ENCODE measurements at regions not wholly inside any gene's neighbourhood (a gene's known extent, or its start where the extent isn't known, plus 50 kb on each side); places are given as distances from the start of the nearest gene placed in this dataset.

- Histone ChIP-seq H3K79me1 (ENCODE audit: low read length) (no peaks in the 10 kb centered on the region), H3K23ac (ENCODE audit: low read length) (no peak overlapping the region), H3K79me2 (ENCODE audit: control insufficient read depth, insufficient read depth, low read length) (no peaks in the 10 kb centered on the region), H2BK120ac (ENCODE audit: low read depth, low read length) (no peak overlapping the region), H4K5ac (ENCODE audit: low read length) (no peak overlapping the region), H2BK5ac (ENCODE audit: low read length) (no peak overlapping the region), H2AK5ac (ENCODE audit: low read length) (no peak overlapping the region), H3K18ac (ENCODE audit: low read length) (no peak overlapping the region), H3K56ac (ENCODE audit: low read length) (no peak overlapping the region), H4K8ac (ENCODE audit: low read depth, low read length) (no peak overlapping the region), H3K36me3 (ENCODE audit: control insufficient read depth, insufficient read depth, low read length) (no peaks in the 10 kb centered on the region), H3K4me1 (ENCODE audit: control insufficient read depth, low read depth, low read length) (no peaks in the 10 kb centered on the region), H3K27ac (ENCODE audit: low read depth, low read length) (no peak overlapping the region), H3K4me3 (ENCODE audit: low read length) (no peak overlapping the region), H2BK15ac (replicated peaks; ENCODE audit: low read depth) (no peak overlapping the region), H3K4ac (ENCODE audit: low read depth, low read length) (no peak overlapping the region), H3K9ac (ENCODE audit: low read length) (no peak overlapping the region), H3K4me2 (ENCODE audit: low read length) (no peak overlapping the region), H3K27me3 (ENCODE audit: insufficient read depth, low read length, poor library complexity) (no peaks in the 10 kb centered on the region)
- WGBS (ENCODE audit: extremely low coverage, insufficient coverage, low lambda C conversion rate): no CpG with 5 or more reads among the region's 3 CpGs
- DNase-seq: no peak
Observed at GRCh38 chrX:145949056-145949455, 131.4 kb downstream of the SLITRK2 start.

- no peak overlapping the region for H4K5ac ChIP-seq (ENCODE audit: low read length)
- H3K27ac ChIP-seq (ENCODE audit: low read depth, low read length): no peak overlapping the region
- H3K4me2 ChIP-seq (ENCODE audit: low read length): no peak overlapping the region
- no peak overlapping the region for H3K56ac ChIP-seq (ENCODE audit: low read length)
- H3K79me2 ChIP-seq (ENCODE audit: control insufficient read depth, insufficient read depth, low read length): no peaks in the 10 kb centered on the region
- no peak overlapping the region for H2BK120ac ChIP-seq (ENCODE audit: low read depth, low read length)
- H3K18ac ChIP-seq (ENCODE audit: low read length): no peak overlapping the region
- H3K23ac ChIP-seq (ENCODE audit: low read length): no peak overlapping the region
- no peak overlapping the region for H3K4me3 ChIP-seq (ENCODE audit: low read length)
- no peaks in the 10 kb centered on the region for H3K27me3 ChIP-seq (ENCODE audit: insufficient read depth, low read length, poor library complexity)
- H3K79me1 ChIP-seq (ENCODE audit: low read length): no peaks in the 10 kb centered on the region
- no peak overlapping the region for H2BK5ac ChIP-seq (ENCODE audit: low read length)
- H4K8ac ChIP-seq (ENCODE audit: low read depth, low read length): no peak overlapping the region
- no peaks in the 10 kb centered on the region for H3K4me1 ChIP-seq (ENCODE audit: control insufficient read depth, low read depth, low read length)
- DNase-seq: no peak
- H3K4ac ChIP-seq (ENCODE audit: low read depth, low read length): no peak overlapping the region
- no peaks in the 10 kb centered on the region for H3K36me3 ChIP-seq (ENCODE audit: control insufficient read depth, insufficient read depth, low read length)
- no peak overlapping the region for H3K9ac ChIP-seq (ENCODE audit: low read length)
- H2BK15ac ChIP-seq (replicated peaks; ENCODE audit: low read depth): no peak overlapping the region
- H2AK5ac ChIP-seq (ENCODE audit: low read length): no peak overlapping the region
Observed at GRCh38 chrX:145953628-145954027, 136.0 kb downstream of the SLITRK2 start.

- WGBS (ENCODE audit: extremely low coverage, insufficient coverage, low lambda C conversion rate): no CpG with 5 or more reads among the region's 3 CpGs
- H4K5ac ChIP-seq (ENCODE audit: low read length): no peak overlapping the region
- no peak overlapping the region for H3K27ac ChIP-seq (ENCODE audit: low read depth, low read length)
- H3K79me2 ChIP-seq (ENCODE audit: control insufficient read depth, insufficient read depth, low read length): no peaks in the 10 kb centered on the region
- no peak for DNase-seq
- H3K4me3 ChIP-seq (ENCODE audit: low read length): no peak overlapping the region
- no peak overlapping the region for H4K8ac ChIP-seq (ENCODE audit: low read depth, low read length)
- H3K4me2 ChIP-seq (ENCODE audit: low read length): no peak overlapping the region
- no peak overlapping the region for H3K18ac ChIP-seq (ENCODE audit: low read length)
- no peaks in the 10 kb centered on the region for H3K36me3 ChIP-seq (ENCODE audit: control insufficient read depth, insufficient read depth, low read length)
- H3K4me1 ChIP-seq (ENCODE audit: control insufficient read depth, low read depth, low read length): no peaks in the 10 kb centered on the region
- H2AK5ac ChIP-seq (ENCODE audit: low read length): no peak overlapping the region
- no peak overlapping the region for H3K9ac ChIP-seq (ENCODE audit: low read length)
- no peak overlapping the region for H2BK5ac ChIP-seq (ENCODE audit: low read length)
- H3K23ac ChIP-seq (ENCODE audit: low read length): no peak overlapping the region
- H3K79me1 ChIP-seq (ENCODE audit: low read length): no peaks in the 10 kb centered on the region
- H3K4ac ChIP-seq (ENCODE audit: low read depth, low read length): no peak overlapping the region
- H3K56ac ChIP-seq (ENCODE audit: low read length): no peak overlapping the region
- no peak overlapping the region for H2BK15ac ChIP-seq (replicated peaks; ENCODE audit: low read depth)
- H2BK120ac ChIP-seq (ENCODE audit: low read depth, low read length): no peak overlapping the region
- no peaks in the 10 kb centered on the region for H3K27me3 ChIP-seq (ENCODE audit: insufficient read depth, low read length, poor library complexity)
Observed at GRCh38 chrX:145990051-145990450, 172.4 kb downstream of the SLITRK2 start.

GRCh38 chrX:146006637-146007036, 189.0 kb downstream of the SLITRK2 start:
- WGBS (ENCODE audit: extremely low coverage, insufficient coverage, low lambda C conversion rate): no CpG with 5 or more reads among the region's 3 CpGs
- Histone ChIP-seq H3K18ac (ENCODE audit: low read length) (no peak overlapping the region), H3K79me1 (ENCODE audit: low read length) (no peaks in the 10 kb centered on the region)

GRCh38 chrX:146036000-146036399, 218.4 kb downstream of the SLITRK2 start:
- Histone ChIP-seq H4K5ac (ENCODE audit: low read length) (no peak overlapping the region), H4K8ac (ENCODE audit: low read depth, low read length) (no peak overlapping the region), H2AK5ac (ENCODE audit: low read length) (no peak overlapping the region), H3K9ac (ENCODE audit: low read length) (no peak overlapping the region), H2BK5ac (ENCODE audit: low read length) (no peak overlapping the region), H2BK15ac (replicated peaks; ENCODE audit: low read depth) (no peak overlapping the region), H3K79me1 (ENCODE audit: low read length) (no peaks in the 10 kb centered on the region), H3K56ac (ENCODE audit: low read length) (no peak overlapping the region), H2BK120ac (ENCODE audit: low read depth, low read length) (no peak overlapping the region), H3K79me2 (ENCODE audit: control insufficient read depth, insufficient read depth, low read length) (no peaks in the 10 kb centered on the region), H3K4ac (ENCODE audit: low read depth, low read length) (no peak overlapping the region), H3K36me3 (ENCODE audit: control insufficient read depth, insufficient read depth, low read length) (no peaks in the 10 kb centered on the region), H3K4me1 (ENCODE audit: control insufficient read depth, low read depth, low read length) (no peaks in the 10 kb centered on the region), H3K27me3 (ENCODE audit: insufficient read depth, low read length, poor library complexity) (no peaks in the 10 kb centered on the region), H3K4me2 (ENCODE audit: low read length) (no peak overlapping the region), H3K27ac (ENCODE audit: low read depth, low read length) (no peak overlapping the region), H3K4me3 (ENCODE audit: low read length) (no peak overlapping the region), H3K18ac (ENCODE audit: low read length) (no peak overlapping the region), H3K23ac (ENCODE audit: low read length) (no peak overlapping the region)
- no peak for DNase-seq
- no CpG with 5 or more reads among the region's 4 CpGs for WGBS (ENCODE audit: extremely low coverage, insufficient coverage, low lambda C conversion rate)

More at GRCh38 chrX:146006637-146007036, 189.0 kb downstream of the SLITRK2 start:
- Histone ChIP-seq H3K27ac (ENCODE audit: low read depth, low read length) (no peak overlapping the region), H2BK120ac (ENCODE audit: low read depth, low read length) (no peak overlapping the region), H3K4me1 (ENCODE audit: control insufficient read depth, low read depth, low read length) (no peaks in the 10 kb centered on the region), H3K4me2 (ENCODE audit: low read length) (no peak overlapping the region), H4K8ac (ENCODE audit: low read depth, low read length) (no peak overlapping the region), H3K36me3 (ENCODE audit: control insufficient read depth, insufficient read depth, low read length) (no peaks in the 10 kb centered on the region), H3K9ac (ENCODE audit: low read length) (no peak overlapping the region), H3K79me2 (ENCODE audit: control insufficient read depth, insufficient read depth, low read length) (no peaks in the 10 kb centered on the region), H4K5ac (ENCODE audit: low read length) (no peak overlapping the region), H2AK5ac (ENCODE audit: low read length) (no peak overlapping the region), H3K27me3 (ENCODE audit: insufficient read depth, low read length, poor library complexity) (no peaks in the 10 kb centered on the region), H3K23ac (ENCODE audit: low read length) (no peak overlapping the region), H3K4ac (ENCODE audit: low read depth, low read length) (no peak overlapping the region), H3K56ac (ENCODE audit: low read length) (no peak overlapping the region), H2BK5ac (ENCODE audit: low read length) (no peak overlapping the region), H3K4me3 (ENCODE audit: low read length) (no peak overlapping the region), H2BK15ac (replicated peaks; ENCODE audit: low read depth) (no peak overlapping the region)
- no peak for DNase-seq

GRCh38 chrX:146041741-146042140, 224.1 kb downstream of the SLITRK2 start:
- H4K8ac ChIP-seq (ENCODE audit: low read depth, low read length): no peak overlapping the region
- H3K27me3 ChIP-seq (ENCODE audit: insufficient read depth, low read length, poor library complexity): no peaks in the 10 kb centered on the region
- no peaks in the 10 kb centered on the region for H3K79me2 ChIP-seq (ENCODE audit: control insufficient read depth, insufficient read depth, low read length)
- H2BK120ac ChIP-seq (ENCODE audit: low read depth, low read length): no peak overlapping the region
- no peak overlapping the region for H2AK5ac ChIP-seq (ENCODE audit: low read length)
- no peak overlapping the region for H3K56ac ChIP-seq (ENCODE audit: low read length)
- H3K79me1 ChIP-seq (ENCODE audit: low read length): no peaks in the 10 kb centered on the region
- no peaks in the 10 kb centered on the region for H3K4me1 ChIP-seq (ENCODE audit: control insufficient read depth, low read depth, low read length)
- WGBS (ENCODE audit: extremely low coverage, insufficient coverage, low lambda C conversion rate): 95% methylated on average over 1 of the region's 3 CpGs
- no peak overlapping the region for H4K5ac ChIP-seq (ENCODE audit: low read length)
- no peak overlapping the region for H2BK15ac ChIP-seq (replicated peaks; ENCODE audit: low read depth)
- H3K18ac ChIP-seq (ENCODE audit: low read length): no peak overlapping the region
- no peak for DNase-seq
- no peak overlapping the region for H3K4me3 ChIP-seq (ENCODE audit: low read length)
- H3K4me2 ChIP-seq (ENCODE audit: low read length): no peak overlapping the region
- no peak overlapping the region for H3K27ac ChIP-seq (ENCODE audit: low read depth, low read length)
- H3K23ac ChIP-seq (ENCODE audit: low read length): no peak overlapping the region
- H3K9ac ChIP-seq (ENCODE audit: low read length): no peak overlapping the region
- H3K4ac ChIP-seq (ENCODE audit: low read depth, low read length): no peak overlapping the region
- no peaks in the 10 kb centered on the region for H3K36me3 ChIP-seq (ENCODE audit: control insufficient read depth, insufficient read depth, low read length)
- no peak overlapping the region for H2BK5ac ChIP-seq (ENCODE audit: low read length)
